Endometrium (tissue), 2 donors: ENCODE measurements at regions not wholly inside any gene's neighbourhood (a gene's known extent, or its start where the extent isn't known, plus 50 kb on each side); places are given as distances from the start of the nearest gene placed in this dataset.

Source experiments
- FAIRE-seq: peaks from 2 replicates; lab custom pipeline; 2012; peaks lifted over from hg19 to GRCh38; lab: Jason Lieb, UNC
- donor health status: control.
- donor health status: control.

DNA sequence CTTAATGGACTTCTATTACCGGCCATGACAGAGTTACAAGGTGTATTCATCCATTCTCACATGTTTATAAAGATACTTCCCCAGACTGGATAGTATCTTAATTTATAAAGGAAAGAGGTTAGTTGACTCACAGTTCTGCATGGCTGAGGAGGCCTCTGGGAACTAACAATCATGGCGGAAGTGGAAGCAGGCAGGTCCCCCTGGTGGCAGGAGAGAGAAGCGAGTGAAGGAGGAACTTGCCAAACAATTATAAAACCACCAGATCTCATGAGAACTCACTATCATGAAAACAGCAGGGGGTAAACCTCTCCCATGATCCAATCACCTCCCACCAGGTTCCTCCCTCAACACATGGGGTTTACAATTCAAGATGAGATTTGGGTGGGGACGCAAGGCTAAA is 170.0 kb upstream of the PDGFD start:
- no peak for FAIRE-seq

GRCh38 chr11:104332110-104332509 is 168.2 kb upstream of the PDGFD start:
- FAIRE-seq, result no peak

DNA sequence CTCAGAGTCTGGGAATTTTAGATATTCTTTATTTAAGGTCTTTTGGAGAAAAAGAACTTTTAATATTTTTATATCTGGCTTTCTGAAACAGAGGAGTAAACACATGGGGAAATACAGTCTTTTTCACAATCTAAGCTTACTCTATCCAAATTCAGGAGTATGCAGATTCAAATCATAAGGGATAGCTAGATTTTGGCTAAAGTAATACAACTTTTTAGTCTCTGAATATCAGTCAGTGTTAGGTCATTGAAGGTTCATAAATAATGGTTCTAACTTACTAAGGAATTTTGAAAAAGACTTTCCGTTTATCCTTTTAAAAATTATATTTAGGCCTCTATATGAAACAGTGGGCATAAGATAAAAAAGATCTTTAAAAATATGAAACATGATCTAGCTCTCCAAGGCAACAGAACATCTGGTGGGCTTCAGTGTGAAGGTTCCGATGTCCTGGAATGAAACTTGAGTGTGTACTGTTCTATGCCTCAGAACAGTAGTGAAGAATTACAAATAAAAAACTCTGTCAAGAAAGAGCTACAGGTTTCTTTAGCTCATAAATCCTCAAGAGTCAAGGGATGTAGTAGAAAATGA is 165.2 kb upstream of the PDGFD start:
- FAIRE-seq, result no peak

DNA sequence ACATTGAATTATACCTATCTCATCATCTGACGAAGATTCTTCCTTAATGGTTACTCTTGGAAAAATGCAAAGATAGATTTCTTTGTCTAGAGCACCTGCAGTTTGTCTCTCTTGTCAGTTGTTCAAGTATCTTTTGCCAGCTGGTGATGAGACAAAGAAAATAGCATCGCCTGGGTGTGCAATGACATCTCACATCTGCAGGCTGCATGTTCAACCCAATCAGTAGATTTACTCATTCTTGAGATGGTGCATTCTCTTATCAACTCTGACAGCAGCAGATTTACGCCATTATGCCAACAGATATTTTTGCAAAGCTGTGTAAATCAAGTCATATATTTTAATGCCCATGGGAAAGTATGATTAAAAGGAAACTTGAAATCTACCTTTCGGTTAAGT is 164.6 kb upstream of the PDGFD start:
- FAIRE-seq, result no peak

- no peak for FAIRE-seq
These were observed 164.0 kb upstream of the PDGFD start for GRCh38 chr11:104327861-104328511.

DNA sequence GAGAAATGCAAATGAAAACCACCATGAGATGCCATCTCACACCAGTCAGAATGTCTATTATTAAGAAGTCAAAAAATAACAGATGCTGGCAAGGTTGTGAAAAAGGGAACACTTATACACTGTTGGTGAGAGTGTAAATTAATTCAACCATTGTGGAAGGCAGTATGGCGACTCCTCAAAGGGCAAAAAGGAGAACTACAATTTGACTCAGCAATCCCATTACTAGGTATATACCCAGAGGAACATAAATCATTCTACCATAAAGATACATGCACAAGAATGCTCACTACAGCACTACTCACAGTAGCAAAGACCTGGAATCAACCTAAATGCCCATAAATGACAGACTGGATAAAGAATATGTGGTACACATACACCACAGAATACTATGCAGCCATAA is 161.1 kb upstream of the PDGFD start:
- FAIRE-seq, result no peak

- no peak for FAIRE-seq
These were observed 160.3 kb upstream of the PDGFD start for GRCh38 chr11:104324276-104324675.

GRCh38 chr11:104323841-104324240 is 159.9 kb upstream of the PDGFD start:
- no peak for FAIRE-seq

GRCh38 chr11:104322696-104323095 is 158.7 kb upstream of the PDGFD start:
- FAIRE-seq, result no peak

GRCh38 chr11:104320956-104321355 is 157.0 kb upstream of the PDGFD start:
- no peak for FAIRE-seq

DNA sequence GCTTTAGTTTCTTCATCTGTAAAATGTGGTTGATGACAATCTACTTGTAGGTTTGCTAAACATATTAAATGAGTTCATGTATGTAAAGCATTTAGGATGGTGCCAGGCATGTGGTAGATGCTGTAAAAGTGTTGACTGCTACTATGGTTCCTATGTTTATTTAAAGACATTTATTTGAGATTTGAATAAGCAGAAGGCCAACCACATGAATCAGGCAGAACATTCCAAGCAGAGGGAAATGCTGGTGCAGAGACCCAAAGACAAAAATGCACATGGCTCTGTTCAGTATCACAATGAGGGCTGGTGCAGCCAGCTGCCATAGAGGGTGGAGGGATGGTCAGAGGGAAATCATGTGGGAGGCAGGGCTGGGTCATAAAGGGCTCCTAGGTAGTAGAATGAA is 156.2 kb upstream of the PDGFD start:
- no peak for FAIRE-seq

- FAIRE-seq, result no peak
These were observed 155.4 kb upstream of the PDGFD start for GRCh38 chr11:104319396-104319795.

GRCh38 chr11:104306862-104307474 is 143.0 kb upstream of the PDGFD start:
- FAIRE-seq, result no peak

DNA sequence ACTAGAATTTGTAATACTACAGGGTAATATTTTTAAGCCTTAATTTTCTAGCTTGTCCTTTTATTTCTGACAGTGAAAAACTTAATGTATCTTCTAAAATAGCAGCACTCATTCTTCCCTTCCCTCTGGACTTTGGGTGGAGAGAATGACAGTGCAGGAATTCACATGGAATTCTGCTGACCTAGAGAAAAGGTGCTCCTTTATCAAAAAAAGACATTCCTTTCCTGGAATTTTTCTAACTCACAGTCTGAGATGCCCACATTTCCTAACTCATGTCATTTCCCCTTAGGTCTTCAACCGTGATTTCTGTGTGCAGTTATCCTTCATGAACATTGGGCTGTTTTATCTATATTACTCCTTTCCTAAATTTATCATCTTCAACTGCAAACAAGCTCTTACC is 137.8 kb upstream of the PDGFD start:
- no peak for FAIRE-seq

GRCh38 chr11:104291646-104292045 is 127.7 kb upstream of the PDGFD start:
- FAIRE-seq, result no peak

- FAIRE-seq, result no peak
These were observed 122.2 kb upstream of the PDGFD start for GRCh38 chr11:104286129-104286528.

DNA sequence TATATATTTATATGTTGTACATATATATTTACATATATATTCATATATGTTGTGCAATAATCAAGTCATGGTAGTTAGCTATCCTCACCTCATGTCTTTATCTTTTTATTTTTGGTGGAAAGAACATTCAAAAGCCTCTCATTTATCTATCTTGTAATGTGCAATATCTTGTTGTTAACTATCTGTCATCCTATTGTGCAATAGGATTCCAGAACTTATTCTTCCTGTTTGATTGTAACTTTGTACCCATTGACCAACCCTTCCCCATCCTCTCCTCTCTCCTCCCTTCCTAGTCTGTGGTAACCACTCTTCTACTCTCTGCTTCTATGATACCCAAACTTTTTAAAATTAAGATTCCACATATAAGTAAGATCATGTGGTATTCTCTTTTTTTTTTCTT is 115.6 kb upstream of the PDGFD start:
- FAIRE-seq, result no peak

- FAIRE-seq, result no peak
These were observed 112.0 kb upstream of the PDGFD start for GRCh38 chr11:104275992-104276391.

DNA sequence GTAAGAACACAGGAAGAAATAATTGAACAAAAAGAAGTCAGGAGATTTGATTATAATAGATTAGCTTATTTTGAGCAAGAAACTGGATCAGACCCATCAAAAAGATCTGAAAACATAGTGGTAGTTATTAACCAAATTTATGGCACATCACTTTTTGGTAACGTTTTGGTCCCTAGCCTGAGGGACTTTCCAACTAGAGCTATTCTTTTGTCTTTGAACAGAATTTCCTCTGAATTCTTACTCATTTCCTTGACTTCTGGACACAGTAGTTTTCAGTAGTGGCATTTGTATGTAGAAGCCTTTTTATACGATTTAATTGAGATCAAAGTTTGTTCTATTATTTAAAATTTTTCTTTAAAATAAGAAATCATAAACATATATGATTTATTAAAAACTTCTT is 96.5 kb upstream of the PDGFD start:
- no peak for FAIRE-seq

GRCh38 chr11:104259121-104259610 is 95.2 kb upstream of the PDGFD start:
- no peak for FAIRE-seq

DNA sequence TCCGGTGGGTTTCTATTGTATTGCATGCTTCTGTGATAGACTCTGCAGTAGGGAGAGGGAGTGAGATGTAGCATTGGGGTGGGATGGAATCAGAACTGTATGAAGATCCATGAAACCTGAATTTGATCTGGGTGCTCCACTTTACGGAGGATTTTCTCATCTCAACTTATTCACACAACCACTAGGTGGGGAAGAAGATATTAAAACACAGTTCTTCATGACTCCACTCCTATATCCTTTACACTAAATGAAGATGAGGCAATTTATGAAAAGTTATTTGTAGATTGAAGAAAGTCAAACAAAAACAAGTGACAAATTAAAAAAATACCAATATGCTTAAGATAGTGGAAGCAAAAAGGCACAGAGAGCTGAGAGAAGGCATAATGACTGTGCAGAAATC is 92.6 kb upstream of the PDGFD start:
- FAIRE-seq, result no peak

- no peak for FAIRE-seq
These were observed 90.4 kb upstream of the PDGFD start for GRCh38 chr11:104254347-104254746.

DNA sequence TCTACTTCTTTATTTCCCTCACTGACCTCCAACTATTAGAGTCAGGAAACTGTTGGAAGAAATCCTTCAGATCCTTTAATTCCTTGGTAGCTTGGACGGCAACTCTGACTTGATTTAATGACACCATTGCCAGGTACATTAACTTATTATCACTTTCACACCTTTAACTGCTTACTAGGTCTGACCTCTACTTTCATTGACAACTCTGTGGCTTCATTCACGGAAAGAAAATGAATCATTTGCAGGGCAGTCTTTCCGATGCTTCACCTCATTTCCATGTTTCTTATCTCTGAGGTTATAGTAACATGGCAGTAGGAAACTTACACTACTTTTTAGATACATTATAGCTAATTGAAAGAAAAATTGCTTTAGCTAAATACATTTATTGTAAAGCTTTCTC is 82.6 kb upstream of the PDGFD start:
- FAIRE-seq, result no peak

DNA sequence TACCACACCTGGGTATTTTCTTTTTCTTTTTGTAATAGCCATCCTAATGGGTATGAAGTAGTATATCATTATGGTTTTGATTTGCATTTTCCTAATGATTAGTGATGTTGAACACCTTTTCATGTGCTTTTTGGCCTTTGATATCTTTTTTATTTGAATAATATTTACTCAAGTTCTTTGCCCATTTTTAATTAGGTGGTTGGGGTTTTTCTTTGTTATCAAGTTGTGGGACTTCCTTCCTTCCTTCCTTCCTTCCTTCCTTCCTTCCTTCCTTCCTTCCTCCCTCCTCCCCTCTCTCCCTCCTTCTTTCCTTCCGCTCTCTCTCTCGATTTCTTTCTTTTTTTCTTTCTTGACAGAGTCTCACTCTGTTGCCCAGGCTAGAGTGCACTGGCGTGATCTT is 75.0 kb upstream of the PDGFD start:
- FAIRE-seq, result no peak
